HG02970 (cell line): ENCODE measurements at regions not wholly inside any gene's neighbourhood (a gene's known extent, or its start where the extent isn't known, plus 50 kb on each side); places are given as distances from the start of the nearest gene placed in this dataset.

Experiments used
- ATAC-seq: cut with Tn5 transposase; IDR thresholded peaks from one replicate; pipeline ENCODE4 v1.9.1; 2021; ENCODE audit warnings: mild to moderate bottlenecking, moderate library complexity, moderate number of reproducible peaks; ENCODE audit not compliant: unreplicated experiment, low FRiP score

DNA sequence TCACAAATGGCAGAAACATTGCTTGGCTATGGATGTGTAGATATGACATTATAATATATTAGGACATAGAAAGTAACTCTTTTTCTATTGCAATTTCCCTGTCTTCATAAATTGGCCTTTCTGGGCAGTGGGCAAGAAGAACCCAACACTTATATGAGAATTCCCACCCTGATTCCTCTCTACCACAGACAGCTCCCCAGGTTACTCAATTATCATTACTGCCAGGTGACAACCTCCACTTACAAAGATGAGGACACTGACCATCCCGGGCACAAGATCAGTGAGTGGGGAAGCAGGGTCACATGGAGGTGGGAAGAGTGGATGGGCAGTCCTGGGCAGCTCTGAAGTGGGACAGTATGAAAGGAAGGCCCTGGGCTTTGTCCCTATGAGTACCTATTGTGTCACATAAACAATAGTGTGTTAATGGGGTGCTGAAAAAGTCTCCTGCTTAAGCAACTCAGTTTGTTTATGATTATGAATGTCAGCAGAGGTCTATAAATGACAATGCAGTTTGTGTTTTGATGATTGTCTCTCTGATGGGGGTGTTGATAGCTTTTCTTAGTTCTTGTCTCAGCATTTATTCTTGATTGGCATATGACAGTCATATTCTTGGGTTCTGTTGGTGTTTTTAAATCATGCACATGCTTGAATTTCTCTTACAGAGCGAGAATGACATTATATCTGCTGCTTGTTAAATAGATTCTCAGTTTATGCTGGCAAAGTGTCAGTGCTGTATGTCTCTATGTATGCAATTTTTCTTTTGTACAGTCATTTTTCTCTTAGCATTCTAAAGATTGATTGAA lies 99.9 kb downstream of the SLIT2 start:
- no peak for ATAC-seq

- no peak for ATAC-seq
Measured at GRCh38 chr4:20352163-20352431, 100.4 kb downstream of the SLIT2 start.

DNA sequence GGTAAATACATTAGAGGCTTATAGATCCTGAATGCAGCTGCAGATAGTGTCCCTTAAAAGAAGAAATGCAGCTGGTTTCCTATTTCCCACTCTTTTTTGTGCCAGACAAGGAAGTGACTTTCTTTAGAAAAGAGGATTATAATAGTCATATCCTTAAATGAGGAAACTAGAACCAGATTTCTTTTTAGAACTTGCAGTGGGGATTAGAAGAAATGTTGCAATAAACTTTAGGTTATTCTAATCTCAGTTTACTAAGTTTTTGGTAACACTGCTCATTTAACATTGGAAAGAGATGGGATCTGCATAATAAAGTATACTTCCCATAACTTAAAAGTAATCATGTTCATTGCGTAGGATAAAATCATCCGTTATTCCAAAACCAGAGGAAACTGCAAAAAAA lies 101.9 kb downstream of the SLIT2 start:
- no peak for ATAC-seq

DNA sequence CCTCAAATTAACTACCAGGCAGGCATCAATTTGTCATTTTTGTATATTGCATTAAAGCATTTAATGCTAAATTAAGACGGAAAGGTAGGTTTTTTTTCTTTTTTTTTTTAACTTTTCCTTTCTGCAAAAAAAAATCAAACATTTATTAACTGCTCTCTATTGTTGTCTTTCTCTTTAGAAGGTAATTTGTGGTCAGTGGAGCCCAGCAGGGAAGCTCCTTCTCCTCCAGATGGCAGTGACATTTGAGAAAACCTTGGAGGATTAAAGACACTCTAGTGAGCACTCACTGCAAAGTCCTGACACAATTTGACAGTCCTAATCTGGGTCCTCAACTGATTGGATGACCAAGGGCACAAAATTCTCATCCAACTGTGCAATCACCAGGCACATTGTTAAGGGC lies 102.4 kb downstream of the SLIT2 start:
- no peak for ATAC-seq

DNA sequence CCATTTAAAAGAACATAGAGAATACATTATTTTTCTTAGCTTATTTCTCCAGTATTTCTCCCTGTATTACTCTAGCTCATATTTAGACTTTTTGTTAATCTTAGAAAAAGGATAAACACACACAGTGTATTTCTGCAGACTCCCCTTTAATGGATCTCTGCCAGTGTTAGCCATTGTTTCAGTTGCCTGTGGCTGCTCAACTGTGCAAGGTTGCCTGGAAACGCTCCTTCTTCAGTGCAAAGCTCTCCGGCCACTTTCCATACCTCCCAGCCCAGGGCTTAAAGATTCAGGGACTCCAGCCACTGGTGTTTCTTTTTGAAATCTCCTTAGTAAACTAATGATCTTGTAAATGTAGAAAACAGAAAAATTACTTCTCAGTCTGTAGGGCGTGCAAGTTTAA lies 104.9 kb downstream of the SLIT2 start:
- ATAC-seq: no peak

GRCh38 chr4:20358110-20358509 lies 106.4 kb downstream of the SLIT2 start:
- no peak for ATAC-seq

GRCh38 chr4:20359692-20360091 lies 108.0 kb downstream of the SLIT2 start:
- ATAC-seq: no peak

GRCh38 chr4:20362148-20362547 lies 110.4 kb downstream of the SLIT2 start:
- no peak for ATAC-seq

GRCh38 chr4:20364969-20365368 lies 113.3 kb downstream of the SLIT2 start:
- ATAC-seq: no peak

DNA sequence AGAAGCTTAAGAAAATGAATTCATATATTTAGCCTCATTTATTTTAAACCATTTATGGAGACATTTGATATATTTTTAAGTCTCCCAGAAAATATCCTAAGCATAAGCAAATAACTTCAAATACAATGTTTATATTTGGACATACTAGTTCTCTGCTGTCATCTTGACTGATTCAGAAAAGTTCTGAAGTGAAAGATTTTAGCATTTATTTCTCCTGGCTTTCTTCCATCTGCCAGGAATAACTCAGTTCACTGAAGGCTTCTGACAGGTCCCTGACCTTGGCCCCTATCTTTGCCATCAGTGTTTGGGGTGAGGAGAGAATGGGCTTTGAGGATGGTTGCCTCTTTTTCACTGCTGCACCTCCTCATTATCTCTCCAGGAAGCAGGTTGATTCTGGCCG lies 115.7 kb downstream of the SLIT2 start:
- no peak for ATAC-seq

GRCh38 chr4:20368926-20369325 lies 117.2 kb downstream of the SLIT2 start:
- no peak for ATAC-seq

DNA sequence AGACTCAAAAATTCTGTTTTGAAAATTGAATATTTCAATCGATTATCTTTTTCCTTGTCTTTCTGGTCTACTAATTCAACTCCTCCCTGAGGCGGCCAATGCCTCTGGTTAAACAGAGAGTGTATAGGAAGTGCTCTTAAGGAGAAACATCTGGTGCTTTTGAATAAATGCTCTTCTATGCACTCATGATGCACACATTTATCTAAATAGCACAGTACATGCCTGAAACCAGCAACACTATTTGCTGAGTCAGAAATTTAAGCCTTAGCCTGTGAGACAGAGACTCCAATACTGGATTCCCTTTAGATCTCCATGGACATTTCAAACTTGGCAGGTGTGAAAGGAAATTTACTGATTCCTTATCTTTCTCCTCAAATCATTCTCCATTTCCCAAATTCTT lies 118.6 kb downstream of the SLIT2 start:
- ATAC-seq: no peak

DNA sequence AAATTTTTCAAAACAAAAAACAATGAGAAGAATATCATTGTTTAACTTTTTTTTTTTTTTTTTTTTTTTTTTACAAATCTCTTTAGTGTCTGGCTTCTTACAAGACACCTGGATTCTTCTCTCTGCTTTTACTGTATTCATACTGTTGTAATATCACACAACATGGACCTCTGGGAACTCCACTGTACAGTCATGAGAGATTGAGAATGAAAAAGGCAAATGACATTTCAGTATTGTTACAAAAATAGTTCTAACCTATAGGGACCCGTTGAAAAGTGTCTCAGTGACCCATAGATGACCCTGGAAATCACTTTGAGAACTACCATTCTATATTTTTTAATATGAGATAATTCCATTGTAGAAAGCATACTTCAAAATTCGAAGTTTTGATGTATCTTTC lies 124.4 kb downstream of the SLIT2 start:
- ATAC-seq: no peak

- ATAC-seq: no peak
Measured at GRCh38 chr4:20378181-20378580, 126.5 kb downstream of the SLIT2 start.

DNA sequence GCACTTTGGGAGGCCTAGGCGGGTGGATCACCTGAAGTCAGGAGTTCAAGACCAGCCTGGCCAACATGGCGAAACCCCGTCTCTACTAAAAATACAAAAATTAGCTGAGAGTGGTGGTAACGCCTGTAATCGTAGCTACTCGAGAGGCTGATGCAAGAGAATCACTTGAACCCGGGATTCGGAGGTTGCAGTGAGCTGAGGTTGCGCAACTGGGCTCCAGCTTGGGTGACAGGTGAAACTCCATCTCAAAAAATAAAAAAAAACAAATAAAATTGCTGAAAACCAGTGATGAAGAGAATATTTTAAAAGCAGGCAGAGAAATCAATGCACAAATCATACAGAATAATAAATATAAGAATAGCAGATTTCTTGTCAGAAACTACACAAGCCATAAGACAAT lies 129.3 kb downstream of the SLIT2 start:
- ATAC-seq: no peak

GRCh38 chr4:20383283-20383682 lies 131.6 kb downstream of the SLIT2 start:
- no peak for ATAC-seq

DNA sequence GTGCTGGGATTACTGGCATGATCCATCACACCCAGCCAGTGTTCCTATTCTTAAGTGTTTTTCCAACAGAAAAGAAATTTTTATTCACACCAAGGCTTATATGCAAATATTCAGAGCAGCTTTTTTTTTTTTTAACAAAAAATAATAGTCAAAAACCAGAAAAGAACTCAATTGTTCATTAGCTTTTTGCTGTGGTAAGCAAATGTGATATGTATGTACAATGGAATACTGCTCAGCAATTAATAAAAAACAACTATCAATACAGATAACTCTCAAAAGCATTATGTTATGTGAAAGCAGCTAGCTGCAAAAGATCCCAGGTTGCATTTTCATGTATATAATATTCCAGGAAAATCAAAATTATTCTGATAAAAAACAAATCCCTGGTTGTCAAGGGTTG lies 132.3 kb downstream of the SLIT2 start:
- no peak for ATAC-seq

DNA sequence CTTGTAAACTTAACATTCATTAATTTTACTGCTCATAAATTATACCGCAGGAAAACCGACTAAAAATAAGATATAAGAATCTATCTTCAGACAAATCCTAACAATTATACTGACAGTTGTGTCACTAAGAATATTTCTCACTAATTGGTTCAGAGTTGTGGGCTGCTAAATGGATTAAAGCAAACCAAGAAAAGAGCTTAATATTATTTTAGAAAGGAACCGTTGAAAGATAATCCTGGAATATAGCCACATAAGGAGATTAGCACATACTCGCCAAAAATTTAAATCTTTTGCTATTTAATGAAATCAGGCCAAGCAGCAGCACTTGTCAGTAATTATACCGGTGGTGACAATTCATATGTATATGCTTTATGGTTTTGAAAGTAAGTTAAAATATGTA lies 132.8 kb downstream of the SLIT2 start:
- ATAC-seq: no peak

DNA sequence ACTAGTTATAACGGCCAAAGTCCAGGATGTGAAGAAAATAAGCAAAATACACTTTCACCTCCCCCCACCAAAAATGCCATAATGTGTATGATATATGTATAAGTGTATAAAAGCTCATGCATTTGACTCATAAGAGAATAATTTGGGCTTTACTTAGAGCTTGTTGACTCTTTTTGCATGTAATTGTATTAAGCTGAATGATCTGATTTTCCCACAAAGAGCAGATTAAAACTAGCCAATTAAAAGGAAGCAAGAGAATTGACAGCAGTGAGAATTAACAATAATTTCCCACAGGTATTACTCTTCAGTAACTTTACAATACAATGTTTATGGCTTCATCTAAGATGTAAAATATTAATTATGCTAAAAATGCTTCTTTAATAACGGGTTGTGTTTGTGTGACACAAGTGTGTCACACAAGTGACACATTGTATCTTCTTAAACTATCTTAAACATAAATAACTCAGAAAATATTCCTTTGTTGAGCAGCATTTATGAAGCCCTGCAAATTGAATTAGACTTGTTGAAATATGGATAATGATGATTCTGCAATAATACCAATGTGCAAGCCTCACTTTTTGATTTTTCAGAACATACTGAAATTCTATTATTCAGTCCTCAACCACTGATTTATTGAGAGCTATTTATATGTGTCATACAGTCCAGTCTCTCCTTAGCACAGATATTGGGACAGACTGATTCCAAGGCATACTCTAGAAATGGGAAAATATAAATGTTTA lies 134.5 kb downstream of the SLIT2 start:
- no peak for ATAC-seq

- no peak for ATAC-seq
Measured at GRCh38 chr4:20386906-20387305, 135.2 kb downstream of the SLIT2 start.

- no peak for ATAC-seq
Measured at GRCh38 chr4:20391198-20391597, 139.5 kb downstream of the SLIT2 start.

GRCh38 chr4:20391912-20392311 lies 140.2 kb downstream of the SLIT2 start:
- no peak for ATAC-seq
